ENCODE measurements at regions not wholly inside any gene's neighbourhood (a gene's known extent, or its start where the extent isn't known, plus 50 kb on each side); places are given as distances from the start of the nearest gene placed in this dataset.

DNA sequence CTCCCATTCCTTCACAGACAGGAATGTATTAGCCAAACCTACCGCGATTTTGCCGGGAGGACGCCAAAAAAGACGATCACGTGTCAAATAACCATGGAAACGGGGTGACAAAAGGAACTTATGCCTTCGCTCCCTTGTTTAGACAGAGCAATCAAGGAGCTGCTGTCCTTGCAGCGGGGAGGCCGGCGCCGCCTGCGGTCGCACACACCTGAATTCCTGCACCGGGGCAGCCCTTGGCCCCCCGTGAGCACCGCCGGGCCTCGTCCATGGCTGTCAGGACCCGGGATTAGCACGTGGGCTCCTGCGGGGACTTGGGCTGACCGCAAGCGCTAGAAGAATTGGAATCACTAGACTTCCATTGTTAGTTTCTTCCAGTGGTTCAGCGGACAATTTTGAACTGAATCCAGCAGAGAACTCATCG is 193.1 kb downstream of the SHQ1 start:
- Histone ChIP-seq H4K20me1 (ENCODE audit: insufficient read depth) (no peaks in the 10 kb centered on the region), H3K27ac (no peak overlapping the region), H3K79me2 (ENCODE audit: low read depth) (no peaks in the 10 kb centered on the region), H2AFZ (no peak overlapping the region), H3K9me2 (ENCODE audit: insufficient read depth) (no peaks in the 10 kb centered on the region), H3K4me1 (replicated peaks; ENCODE audit: insufficient read depth) (peaks cover 6% of the 10 kb centered on the region), H3K36me3 (ENCODE audit: low read depth) (no peaks in the 10 kb centered on the region), H3F3A (ENCODE audit: insufficient read depth, low read depth) (peaks cover 2% of the 10 kb centered on the region; the same call in 1 of the 2 replicates), H3K9me3 (ENCODE audit: insufficient read depth, low read depth) (no peaks in the 10 kb centered on the region), H3K4me2 (no peak overlapping the region), H3K4me3 (no peak overlapping the region), H3K27me3 (ENCODE audit: insufficient read depth, low read depth) (no peaks in the 10 kb centered on the region)
- CTCF ChIA-PET: interaction anchor here (0.6 kb wide), 1 partner anchor 690 kb away, joined by 3 read pairs; no protein-coding TSS in a partner anchor
- intact Hi-C loops (cut with micrococcal nuclease; ENCODE audit: unreplicated experiment): no loop called here
- DNase-seq: peak in 1 of 2 experiments; percentile 46
- POLR2A ChIA-PET (ENCODE audit: unreplicated experiment): no interaction called here
- no TSS peak for BruUV-seq (replicated peaks)
- no peak for TF ChIP-seq EZH2 (IDR thresholded peaks at IDR 0.05; ENCODE audit: low read depth)
- TF ChIP-seq, protein P1, sequence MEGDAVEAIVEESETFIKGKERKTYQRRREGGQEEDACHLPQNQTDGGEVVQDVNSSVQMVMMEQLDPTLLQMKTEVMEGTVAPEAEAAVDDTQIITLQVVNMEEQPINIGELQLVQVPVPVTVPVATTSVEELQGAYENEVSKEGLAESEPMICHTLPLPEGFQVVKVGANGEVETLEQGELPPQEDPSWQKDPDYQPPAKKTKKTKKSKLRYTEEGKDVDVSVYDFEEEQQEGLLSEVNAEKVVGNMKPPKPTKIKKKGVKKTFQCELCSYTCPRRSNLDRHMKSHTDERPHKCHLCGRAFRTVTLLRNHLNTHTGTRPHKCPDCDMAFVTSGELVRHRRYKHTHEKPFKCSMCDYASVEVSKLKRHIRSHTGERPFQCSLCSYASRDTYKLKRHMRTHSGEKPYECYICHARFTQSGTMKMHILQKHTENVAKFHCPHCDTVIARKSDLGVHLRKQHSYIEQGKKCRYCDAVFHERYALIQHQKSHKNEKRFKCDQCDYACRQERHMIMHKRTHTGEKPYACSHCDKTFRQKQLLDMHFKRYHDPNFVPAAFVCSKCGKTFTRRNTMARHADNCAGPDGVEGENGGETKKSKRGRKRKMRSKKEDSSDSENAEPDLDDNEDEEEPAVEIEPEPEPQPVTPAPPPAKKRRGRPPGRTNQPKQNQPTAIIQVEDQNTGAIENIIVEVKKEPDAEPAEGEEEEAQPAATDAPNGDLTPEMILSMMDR (conservative IDR thresholded peaks at IDR 0.05): no peak

DNA sequence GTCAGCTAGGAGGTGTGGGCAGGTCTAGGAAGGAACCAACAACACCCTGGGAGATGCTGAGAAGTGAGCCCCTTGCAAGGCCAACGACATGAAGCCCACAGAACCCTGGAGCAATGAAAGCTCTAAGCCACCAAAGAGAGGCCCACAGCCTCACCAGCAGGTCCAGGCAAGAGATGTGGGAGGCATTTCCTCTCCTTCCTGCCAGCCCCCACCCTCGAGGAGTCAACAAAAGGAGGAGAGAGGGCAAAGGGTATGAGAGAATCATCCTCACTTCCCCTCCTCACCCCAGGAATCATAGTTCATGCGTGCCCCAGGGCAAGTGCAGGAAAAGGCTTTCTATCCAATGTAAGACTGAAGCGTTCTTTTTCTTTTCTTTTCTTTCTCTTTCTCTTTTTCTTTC is 195.8 kb downstream of the SHQ1 start:
- no TSS peak for BruUV-seq (replicated peaks)
- Histone ChIP-seq H3K27me3 (ENCODE audit: insufficient read depth, low read depth) (no peaks in the 10 kb centered on the region), H3K79me2 (ENCODE audit: low read depth) (no peaks in the 10 kb centered on the region), H3K9me2 (ENCODE audit: insufficient read depth) (no peaks in the 10 kb centered on the region), H3K4me2 (no peak overlapping the region), H2AFZ (no peak overlapping the region), H3K9me3 (ENCODE audit: insufficient read depth, low read depth) (no peaks in the 10 kb centered on the region), H3K4me1 (replicated peaks; ENCODE audit: insufficient read depth) (no peaks in the 10 kb centered on the region), H3K27ac (no peak overlapping the region), H3K36me3 (ENCODE audit: low read depth) (no peaks in the 10 kb centered on the region), H3K4me3 (no peak overlapping the region), H4K20me1 (ENCODE audit: insufficient read depth) (no peaks in the 10 kb centered on the region), H3F3A (ENCODE audit: insufficient read depth, low read depth) (no peaks in the 10 kb centered on the region)
- TF ChIP-seq, protein P1 (conservative IDR thresholded peaks at IDR 0.05): no peak
- TF ChIP-seq EZH2 (IDR thresholded peaks at IDR 0.05; ENCODE audit: low read depth): no peak
- no peak for DNase-seq
- POLR2A ChIA-PET (ENCODE audit: unreplicated experiment): no interaction called here
- intact Hi-C loops (cut with micrococcal nuclease; ENCODE audit: unreplicated experiment): no loop called here
- CTCF ChIA-PET: no interaction called here

DNA sequence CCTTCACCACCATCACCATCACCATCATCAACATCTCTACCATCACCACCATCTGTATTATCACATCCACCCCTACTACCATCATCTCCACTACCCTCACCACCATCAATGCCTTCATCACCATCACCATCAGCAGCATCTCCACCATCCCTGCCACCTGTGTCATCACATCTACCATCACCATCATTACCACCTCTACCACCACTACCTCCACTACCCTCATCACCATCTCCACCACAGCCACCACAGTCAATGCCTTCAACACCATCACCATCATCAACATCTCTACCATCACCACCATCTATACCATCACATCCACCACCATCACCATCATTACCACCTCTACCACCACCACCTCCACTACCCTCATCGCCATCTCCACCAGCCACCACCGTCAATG is 196.7 kb downstream of the SHQ1 start:
- no peak overlapping the region for H3K4me3 ChIP-seq
- H4K20me1 ChIP-seq (ENCODE audit: insufficient read depth): no peaks in the 10 kb centered on the region
- DNase-seq: no peak
- TF ChIP-seq, protein P1 (conservative IDR thresholded peaks at IDR 0.05): no peak
- no peak for TF ChIP-seq EZH2 (IDR thresholded peaks at IDR 0.05; ENCODE audit: low read depth)
- H3K9me3 ChIP-seq (ENCODE audit: insufficient read depth, low read depth): no peaks in the 10 kb centered on the region
- H3K36me3 ChIP-seq (ENCODE audit: low read depth): no peaks in the 10 kb centered on the region
- no peaks in the 10 kb centered on the region for H3K27me3 ChIP-seq (ENCODE audit: insufficient read depth, low read depth)
- no peak overlapping the region for H3K4me2 ChIP-seq
- no TSS peak for BruUV-seq (replicated peaks)
- H2AFZ ChIP-seq: no peak overlapping the region
- CTCF ChIA-PET: no interaction called here
- H3K4me1 ChIP-seq (replicated peaks; ENCODE audit: insufficient read depth): no peaks in the 10 kb centered on the region
- intact Hi-C loops (cut with micrococcal nuclease; ENCODE audit: unreplicated experiment): no loop called here
- H3K79me2 ChIP-seq (ENCODE audit: low read depth): no peaks in the 10 kb centered on the region
- POLR2A ChIA-PET (ENCODE audit: unreplicated experiment): no interaction called here
- no peaks in the 10 kb centered on the region for H3K9me2 ChIP-seq (ENCODE audit: insufficient read depth)
- no peak overlapping the region for H3K27ac ChIP-seq
- no peaks in the 10 kb centered on the region for H3F3A ChIP-seq (ENCODE audit: insufficient read depth, low read depth)
